GM12874 (cell line): ENCODE measurements at regions not wholly inside any gene's neighbourhood (a gene's known extent, or its start where the extent isn't known, plus 50 kb on each side); places are given as distances from the start of the nearest gene placed in this dataset.

Source experiments
- CTCF ChIP-seq: IDR thresholded peaks from 2 replicates; pipeline ENCODE4 v1.5.1; 2011; ENCODE audit warnings: low read depth, mild to moderate bottlenecking, control low read depth, low read length, moderate library complexity; ENCODE audit not compliant: insufficient read depth

DNA sequence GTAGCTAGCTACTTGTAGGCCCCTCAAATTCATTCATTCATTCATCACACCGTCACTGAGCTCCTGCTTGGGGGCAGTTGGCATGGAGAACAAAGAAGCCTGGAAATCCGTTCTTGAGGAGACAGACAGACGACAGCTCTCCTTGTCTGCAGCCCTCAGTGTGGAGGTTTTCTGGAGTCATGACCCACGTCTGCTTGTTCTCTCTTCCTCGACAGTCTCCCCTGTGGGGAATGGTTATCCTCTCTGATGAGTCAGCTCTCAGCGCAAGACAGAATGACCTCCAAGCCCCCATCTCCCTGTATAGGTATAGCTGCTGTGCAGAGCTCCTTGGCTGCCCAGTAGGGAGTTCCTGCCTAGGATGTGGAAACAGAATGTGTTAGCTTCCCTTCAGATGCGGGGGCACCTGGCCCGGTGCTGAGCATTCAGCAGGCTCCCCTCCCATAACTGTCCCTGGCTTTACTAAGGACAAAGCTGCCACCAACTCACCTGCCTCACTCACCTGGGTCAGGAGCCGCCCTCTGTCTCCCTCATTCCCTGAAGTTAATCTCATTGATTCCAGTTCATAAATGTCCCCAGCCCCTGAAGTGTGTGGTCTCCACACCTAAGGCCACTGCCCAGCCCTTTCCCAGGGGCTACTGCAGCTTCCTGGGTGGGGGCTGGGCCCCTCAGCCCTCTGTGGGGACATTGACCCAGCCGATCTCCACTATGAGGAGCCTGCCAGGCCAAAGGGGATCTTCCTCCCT, 124.7 kb downstream of the ACKR3 start:
- TF ChIP-seq CTCF = no peak

DNA sequence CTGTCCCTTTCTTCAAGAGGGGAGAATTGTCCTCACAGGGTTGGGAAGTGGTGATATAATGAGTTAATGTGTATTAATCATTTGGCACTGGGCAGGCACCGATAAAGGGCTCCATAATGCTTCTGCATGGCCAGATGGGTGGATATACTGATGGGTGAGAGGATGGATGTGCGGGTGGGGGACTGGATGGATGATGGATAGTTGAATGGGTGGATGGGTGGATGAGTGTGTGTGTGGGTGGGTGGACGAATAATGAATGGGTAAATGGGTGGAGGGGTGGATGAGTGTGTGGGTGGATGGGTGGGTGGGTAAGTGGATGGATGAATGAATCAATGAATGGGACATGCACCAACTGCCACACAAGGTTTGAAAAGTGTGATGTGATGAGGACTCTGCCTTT, 127.2 kb downstream of the ACKR3 start:
- no peak for TF ChIP-seq CTCF

DNA sequence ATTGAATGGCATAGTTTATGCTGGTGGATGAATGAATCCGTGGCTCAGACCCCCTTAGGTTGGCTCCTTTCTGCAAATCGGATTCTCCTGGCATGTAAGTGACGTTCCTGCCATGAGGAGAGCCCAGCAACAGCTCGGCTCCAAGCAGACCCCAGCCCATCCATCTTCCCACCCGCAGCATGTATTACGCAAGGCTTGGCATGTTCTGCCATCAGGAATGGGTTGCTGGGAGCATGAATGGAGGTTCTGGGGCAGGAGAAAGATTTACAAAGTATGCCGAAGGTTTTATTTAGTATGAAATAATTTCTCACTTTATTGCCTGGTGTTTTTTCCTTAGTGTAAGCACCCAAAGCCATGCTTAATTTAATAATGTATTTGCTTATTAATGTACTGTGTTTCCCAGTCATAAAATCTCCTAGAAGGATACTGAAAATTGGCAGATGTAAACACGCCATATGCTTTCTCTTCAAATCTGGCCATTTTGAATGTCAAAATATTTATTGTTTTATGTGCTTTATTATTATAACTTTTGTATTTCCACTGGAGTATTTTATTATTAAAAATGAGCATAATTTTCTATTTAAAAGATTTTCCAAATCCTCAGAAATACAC, 128.5 kb downstream of the ACKR3 start:
- TF ChIP-seq CTCF = no peak

DNA sequence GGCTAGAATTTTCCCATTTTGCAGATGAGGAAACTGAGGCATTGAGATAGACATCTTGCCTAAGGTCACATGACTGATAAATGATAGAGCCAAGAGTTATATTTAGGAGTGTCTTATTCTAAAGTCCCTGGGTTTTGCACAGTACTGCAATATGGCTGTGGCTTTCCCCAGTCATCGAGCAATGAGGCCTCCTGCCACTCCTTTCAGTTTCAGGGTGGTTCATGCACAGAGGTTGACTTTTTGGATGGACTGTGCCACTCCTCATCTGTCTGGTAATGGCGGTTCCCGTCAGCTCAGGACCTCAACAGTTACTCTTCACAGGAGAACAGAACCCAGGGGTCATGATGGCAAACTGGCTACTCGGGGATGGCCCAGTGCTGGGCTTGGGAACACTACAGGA, 131.1 kb downstream of the ACKR3 start:
- no peak for TF ChIP-seq CTCF

DNA sequence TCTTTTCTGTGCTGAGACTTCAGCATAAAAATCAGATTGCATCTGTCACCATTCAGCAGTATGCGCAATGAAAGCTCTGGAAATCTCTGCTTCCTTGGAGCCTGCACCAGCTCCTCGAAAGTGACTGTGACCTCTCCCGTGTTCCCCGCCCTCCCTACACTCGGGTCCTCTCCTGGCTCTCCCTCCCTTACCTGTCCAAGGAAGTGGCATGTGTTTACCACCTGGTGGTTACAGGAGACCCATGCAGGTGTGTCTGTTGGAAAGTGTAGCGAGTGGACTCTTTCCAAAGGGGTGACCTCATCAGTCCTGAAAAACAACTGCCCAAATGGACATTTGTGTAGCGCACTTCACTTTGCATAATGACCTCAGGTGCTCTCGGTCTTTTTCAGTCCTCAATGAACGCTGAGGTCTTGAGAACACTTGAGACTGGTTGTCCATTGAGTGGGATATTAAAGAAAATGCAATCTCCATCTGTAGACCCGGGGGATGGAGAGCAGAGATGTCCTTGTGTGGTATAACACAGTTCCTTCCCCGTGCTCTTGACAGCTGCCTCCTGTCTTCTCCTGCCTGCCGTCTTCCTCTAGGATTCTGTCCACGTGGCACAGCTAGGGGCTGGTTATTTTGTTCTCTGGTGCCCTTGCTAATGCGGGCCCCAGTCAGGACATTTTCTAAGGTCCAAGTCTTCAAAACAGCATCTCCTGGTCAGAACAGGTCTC, 133.2 kb downstream of the ACKR3 start:
- no peak for TF ChIP-seq CTCF

GRCh38 chr2:236703373-236703709, 133.7 kb downstream of the ACKR3 start:
- no peak for TF ChIP-seq CTCF

DNA sequence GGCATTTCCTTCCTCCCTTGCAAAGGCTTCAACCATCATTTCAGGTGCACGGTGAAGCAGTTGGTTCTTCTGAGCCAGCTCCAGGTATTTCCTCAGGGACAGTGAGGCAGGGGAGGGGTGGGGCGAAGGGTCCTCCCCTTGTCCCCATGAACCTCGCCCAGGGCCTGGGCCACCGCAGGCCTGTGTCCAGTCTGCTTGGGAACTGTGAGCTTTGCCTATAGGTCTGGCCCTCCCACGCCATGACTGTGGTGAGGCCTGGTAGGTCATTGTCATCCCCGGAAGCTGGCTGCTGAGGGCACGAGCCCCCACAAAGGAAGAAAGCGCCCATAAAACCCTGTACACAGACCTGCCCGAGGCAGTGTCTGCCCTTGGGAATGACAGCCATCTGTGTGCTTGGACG, 134.3 kb downstream of the ACKR3 start:
- no peak for TF ChIP-seq CTCF
